HG03196 (cell line): ENCODE measurements at regions not wholly inside any gene's neighbourhood (a gene's known extent, or its start where the extent isn't known, plus 50 kb on each side); places are given as distances from the start of the nearest gene placed in this dataset.
"Not testable (repeated sequence)": the region's sequence is repeated elsewhere in the genome, so short reads cannot be mapped to it uniquely, and the experiment has no call there.

Experiments
- ATAC-seq: cut with Tn5 transposase; IDR thresholded peaks from one replicate; pipeline ENCODE4 v1.9.1; 2021; ENCODE audit not compliant: unreplicated experiment

- no peak for ATAC-seq
Measured at GRCh38 chr14:40072175-40072574, 639.9 kb upstream of the FBXO33 start.

GRCh38 chr14:40058901-40059897 lies 627.0 kb upstream of the FBXO33 start:
- no peak for ATAC-seq

- no peak for ATAC-seq
Measured at GRCh38 chr14:40053416-40053815, 621.2 kb upstream of the FBXO33 start.

GRCh38 chr14:40028991-40029390 lies 596.8 kb upstream of the FBXO33 start:
- ATAC-seq: no peak

- ATAC-seq: no peak
Measured at GRCh38 chr14:40025101-40025500, 592.9 kb upstream of the FBXO33 start.

GRCh38 chr14:40010961-40011360 lies 578.7 kb upstream of the FBXO33 start:
- ATAC-seq: no peak

GRCh38 chr14:40009771-40010170 lies 577.5 kb upstream of the FBXO33 start:
- ATAC-seq: no peak

GRCh38 chr14:40008345-40008744 lies 576.1 kb upstream of the FBXO33 start:
- ATAC-seq: not testable (repeated sequence)

- no peak for ATAC-seq
Measured at GRCh38 chr14:40004871-40005500, 572.8 kb upstream of the FBXO33 start.

GRCh38 chr14:40003773-40004172 lies 571.5 kb upstream of the FBXO33 start:
- no peak for ATAC-seq

- ATAC-seq: no peak
Measured at GRCh38 chr14:39998854-39999253, 566.6 kb upstream of the FBXO33 start.

GRCh38 chr14:39998114-39998513 lies 565.9 kb upstream of the FBXO33 start:
- ATAC-seq: no peak

- no peak for ATAC-seq
Measured at GRCh38 chr14:39991041-39991440, 558.8 kb upstream of the FBXO33 start.

- ATAC-seq: no peak
Measured at GRCh38 chr14:39988939-39989338, 556.7 kb upstream of the FBXO33 start.

GRCh38 chr14:39984323-39984722 lies 552.1 kb upstream of the FBXO33 start:
- ATAC-seq: no peak

GRCh38 chr14:39977198-39977597 lies 545.0 kb upstream of the FBXO33 start:
- ATAC-seq: no peak

GRCh38 chr14:39974036-39974435 lies 541.8 kb upstream of the FBXO33 start:
- peak; percentile 99 for ATAC-seq

- ATAC-seq: no peak
Measured at GRCh38 chr14:39972704-39973103, 540.5 kb upstream of the FBXO33 start.

GRCh38 chr14:39967885-39968284 lies 535.7 kb upstream of the FBXO33 start:
- ATAC-seq: no peak

GRCh38 chr14:39957987-39958386 lies 525.8 kb upstream of the FBXO33 start:
- no peak for ATAC-seq

GRCh38 chr14:39957290-39957689 lies 525.1 kb upstream of the FBXO33 start:
- no peak for ATAC-seq

GRCh38 chr14:39956372-39956771 lies 524.1 kb upstream of the FBXO33 start:
- no peak for ATAC-seq
